ENCODE measurements at regions not wholly inside any gene's neighbourhood (a gene's known extent, or its start where the extent isn't known, plus 50 kb on each side); places are given as distances from the start of the nearest gene placed in this dataset.

GRCh38 chr5:109468737-109469420, 59.1 kb upstream of the PJA2 start:
- DNase-seq (ENCODE audit: low spot score) = peak; percentile 95

GRCh38 chr5:109468288-109468676, 58.5 kb upstream of the PJA2 start:
- DNase-seq (ENCODE audit: low spot score) = no peak

- DNase-seq (ENCODE audit: low spot score) = no peak
These were observed 57.3 kb upstream of the PJA2 start for GRCh38 chr5:109467058-109467457.
